Testis (tissue), 2 donors: ENCODE measurements at regions not wholly inside any gene's neighbourhood (a gene's known extent, or its start where the extent isn't known, plus 50 kb on each side); places are given as distances from the start of the nearest gene placed in this dataset.

ENCODE experiments used
- CTCF ChIP-seq, 3 experiments: fragments of 450-650 bp in 2 of 3; fragments of 200-600 bp in 1 of 3; sonication (generic) in 1 of 3; IDR thresholded peaks; one replicate each; pipeline ENCODE4 v1.5.1; 2016 to 2019; ENCODE audit warnings: antibody characterized with exemption in 3 of 3, mild to moderate bottlenecking in 2 of 3, moderate library complexity in 1 of 3
- POLR2A ChIP-seq: fragments of 450-650 bp; IDR thresholded peaks from one replicate; pipeline ENCODE4 v1.6.1; 2017; ENCODE audit warnings: antibody characterized with exemption, mild to moderate bottlenecking, moderate library complexity

- TF ChIP-seq CTCF (IDR thresholded peaks at IDR 0.05) (no peak), POLR2A (no peak)
Measured at GRCh38 chr4:78666830-78667258, 109.3 kb upstream of the BMP2K start.
